ENCODE measurements at regions not wholly inside any gene's neighbourhood (a gene's known extent, or its start where the extent isn't known, plus 50 kb on each side); places are given as distances from the start of the nearest gene placed in this dataset.

GRCh38 chr12:75571204-75571603, 59.8 kb upstream of the KRR1 start:
- ChIA-PET POLR2A (no interaction called here), CTCF (no interaction called here)
- TF ChIP-seq CEBPB (IDR thresholded peaks at IDR 0.05) (no peak), ZNF302 (CRISPR knock-in tag; IDR thresholded peaks at IDR 0.05) (no peak), NFE2L2 (conservative IDR thresholded peaks at IDR 0.05; ENCODE audit: low read length) (peak; percentile 60), EHF (CRISPR knock-in tag; IDR thresholded peaks at IDR 0.05) (no peak), HOXA7 (CRISPR knock-in tag; IDR thresholded peaks at IDR 0.05) (no peak), PBX3 (IDR thresholded peaks at IDR 0.05) (no peak), CBX8 (IDR thresholded peaks at IDR 0.05) (no peak), HOXB13 (CRISPR knock-in tag; IDR thresholded peaks at IDR 0.05; ENCODE audit: low read depth) (no peak)
- FAIRE-seq (peak; percentile 28), DNase-seq (ENCODE audit: low read depth in 1 of 2, low spot score in 1 of 2) (no peak), ATAC-seq (no peak)
- H3K27ac ChIP-seq: no peak overlapping the region
- 89% methylated on average over 3 of the region's 3 CpGs for WGBS (ENCODE audit: missing lambda C conversion rate)
- H3K4me3 ChIP-seq: no peak overlapping the region
- no peak overlapping the region for H3K4me2 ChIP-seq
- H3K9me3 ChIP-seq: no peaks in the 10 kb centered on the region
- H3K4me1 ChIP-seq: no peaks in the 10 kb centered on the region

GRCh38 chr12:75568801-75569200, 57.4 kb upstream of the KRR1 start:
- FAIRE-seq (no peak), ATAC-seq (no peak), DNase-seq (ENCODE audit: low read depth in 1 of 2, low spot score in 1 of 2) (no peak)
- H3K4me3 ChIP-seq: no peak overlapping the region
- no peak overlapping the region for H3K4me2 ChIP-seq
- TF ChIP-seq FOSB (CRISPR knock-in tag; IDR thresholded peaks at IDR 0.05) (no peak), HOXB13 (CRISPR knock-in tag; IDR thresholded peaks at IDR 0.05; ENCODE audit: low read depth) (no peak), CEBPB (IDR thresholded peaks at IDR 0.05) (no peak), EHMT2 (IDR thresholded peaks at IDR 0.05; ENCODE audit: low read depth) (no peak), CBX2 (IDR thresholded peaks at IDR 0.05; ENCODE audit: borderline replicate concordance, low read depth) (no peak), PHF8 (IDR thresholded peaks at IDR 0.05; ENCODE audit: borderline replicate concordance, low read depth) (no peak), HEYL (CRISPR knock-in tag; IDR thresholded peaks at IDR 0.05) (no peak), TFCP2L1 (CRISPR knock-in tag; IDR thresholded peaks at IDR 0.05) (no peak), E2F6 (IDR thresholded peaks at IDR 0.05; ENCODE audit: borderline replicate concordance, low read depth) (no peak), KDM5A (IDR thresholded peaks at IDR 0.05) (no peak), EP300 (IDR thresholded peaks at IDR 0.05) (no peak), ZNF302 (CRISPR knock-in tag; IDR thresholded peaks at IDR 0.05) (no peak), ATOH8 (CRISPR knock-in tag; IDR thresholded peaks at IDR 0.05; ENCODE audit: low read depth) (no peak)
- H3K9me3 ChIP-seq: 0 out of 3 replicates have a peak, but pooled peaks cover 5% of the 10 kb centered on the region
- CTCF ChIA-PET: interaction anchor here (1.2 kb wide), 1 partner anchor 10 kb away, joined by 4 read pairs; no protein-coding TSS in a partner anchor
- H3K27ac ChIP-seq: no peak overlapping the region
- no peaks in the 10 kb centered on the region for H3K4me1 ChIP-seq
- 61% methylated on average over 3 of the region's 3 CpGs for WGBS (ENCODE audit: missing lambda C conversion rate)
- POLR2A ChIA-PET: no interaction called here

- no peak for FAIRE-seq
- CTCF ChIA-PET: interaction anchor here (1.2 kb wide), 1 partner anchor 15 kb away, joined by 3 read pairs; no protein-coding TSS in a partner anchor
- Histone ChIP-seq H3K4me2 (no peak overlapping the region), H3K4me3 (no peak overlapping the region), H3K9me3 (0 out of 3 replicates have a peak, but pooled peaks cover 5% of the 10 kb centered on the region), H3K27ac (no peak overlapping the region), H3K4me1 (no peaks in the 10 kb centered on the region)
- no peak for ATAC-seq
- DNase-seq (ENCODE audit: low read depth in 1 of 2, low spot score in 1 of 2): no peak
- TF ChIP-seq BHLHE40 (IDR thresholded peaks at IDR 0.05; ENCODE audit: low read depth, low read length): no peak
- no peak for TF ChIP-seq PHF8 (IDR thresholded peaks at IDR 0.05; ENCODE audit: borderline replicate concordance, low read depth)
- no peak for TF ChIP-seq CEBPB (IDR thresholded peaks at IDR 0.05)
- TF ChIP-seq HOXB5 (CRISPR knock-in tag; IDR thresholded peaks at IDR 0.05): no peak
- no peak for TF ChIP-seq CBX8 (IDR thresholded peaks at IDR 0.05)
- no peak for TF ChIP-seq ZSCAN20 (CRISPR knock-in tag; IDR thresholded peaks at IDR 0.05)
- no peak for TF ChIP-seq HES2 (IDR thresholded peaks at IDR 0.05)
- no peak for TF ChIP-seq RFX5 (IDR thresholded peaks at IDR 0.05)
- TF ChIP-seq CHD2 (IDR thresholded peaks at IDR 0.05; ENCODE audit: low read length, partially characterized antibody): no peak
- no peak for TF ChIP-seq ATOH8 (CRISPR knock-in tag; IDR thresholded peaks at IDR 0.05; ENCODE audit: low read depth)
- TF ChIP-seq RAD21 (conservative IDR thresholded peaks at IDR 0.05 in 1 of 2, IDR thresholded peaks at IDR 0.05 in 1 of 2): no peak
- TF ChIP-seq JUNB (IDR thresholded peaks at IDR 0.05): no peak
- TF ChIP-seq HDAC2 (IDR thresholded peaks at IDR 0.05): no peak
- TF ChIP-seq ZC3H11A (IDR thresholded peaks at IDR 0.05): no peak
- TF ChIP-seq KDM1A (IDR thresholded peaks at IDR 0.05; ENCODE audit: low read depth): no peak
- TF ChIP-seq NPAS2 (CRISPR knock-in tag; IDR thresholded peaks at IDR 0.05; ENCODE audit: borderline replicate concordance): no peak
- TF ChIP-seq FOSB (CRISPR knock-in tag; IDR thresholded peaks at IDR 0.05): no peak
- TF ChIP-seq SREBF2 (IDR thresholded peaks at IDR 0.05): no peak
- no peak for TF ChIP-seq RNF2 (IDR thresholded peaks at IDR 0.05; ENCODE audit: borderline replicate concordance, low read depth)
- TF ChIP-seq KDM5A (IDR thresholded peaks at IDR 0.05): no peak
- WGBS (ENCODE audit: missing lambda C conversion rate): 49% methylated on average over 4 of the region's 4 CpGs
- POLR2A ChIA-PET: no interaction called here
Measured at GRCh38 chr12:75568393-75568792, 57.0 kb upstream of the KRR1 start.
